Keratinocyte (primary cell): ENCODE measurements at regions not wholly inside any gene's neighbourhood (a gene's known extent, or its start where the extent isn't known, plus 50 kb on each side); places are given as distances from the start of the nearest gene placed in this dataset.

Source experiments
- DNase-seq: peaks from one replicate; pipeline ENCODE4 v3.0.0-alpha.2; 2011; ENCODE audit warnings: low read depth, missing footprints, low spot score
- FAIRE-seq: peaks from 2 replicates; lab custom pipeline; 2011; peaks lifted over from hg19 to GRCh38; lab: Jason Lieb, UNC
- H2AFZ ChIP-seq: 2 replicates; pipeline ENCODE4 v1.6.0; 2012; ENCODE audit warnings: low read length, control low read depth, inconsistent platforms; ENCODE audit not compliant: control insufficient read depth
- H3K27ac ChIP-seq: 2 replicates; pipeline ENCODE4 v1.5.1; 2011; ENCODE audit warnings: low read length; ENCODE audit not compliant: control insufficient read depth, insufficient read depth
- H3K27me3 ChIP-seq: 3 replicates; pipeline ENCODE4 v1.6.0; 2011; ENCODE audit warnings: low read length; ENCODE audit not compliant: control insufficient read depth, insufficient read depth; ENCODE audit errors: extremely low read depth
- H3K36me3 ChIP-seq, 2 experiments: 2 replicates in 1 of 2; 3 replicates in 1 of 2; pipeline ENCODE4 v1.5.1; 2011; ENCODE audit warnings: low read length in 2 of 2, mild to moderate bottlenecking in 1 of 2; ENCODE audit not compliant: control insufficient read depth in 2 of 2, insufficient read depth in 2 of 2; ENCODE audit errors: extremely low read depth in 1 of 2
- H3K4me1 ChIP-seq: 3 replicates; pipeline ENCODE4 v1.5.1; 2011; ENCODE audit warnings: low read length; ENCODE audit not compliant: control insufficient read depth, insufficient read depth; ENCODE audit errors: extremely low read depth
- H3K4me2 ChIP-seq: 3 replicates; pipeline ENCODE4 v1.6.0; 2011; ENCODE audit warnings: low read depth, low read length; ENCODE audit not compliant: control insufficient read depth, insufficient read depth; ENCODE audit errors: extremely low read depth
- H3K4me3 ChIP-seq, 3 experiments: fragments of 200-600 bp in 1 of 3; sonication (generic) in 1 of 3; 2 replicates in 2 of 3; 3 replicates in 1 of 3; pipeline ENCODE4 v1.5.1; 2011 to 2016; ENCODE audit warnings: low read length in 3 of 3, mild to moderate bottlenecking in 3 of 3, control low read depth in 2 of 3, inconsistent platforms in 1 of 3, low read depth in 1 of 3, mixed read lengths in 1 of 3, mixed run types in 1 of 3, moderate library complexity in 1 of 3; ENCODE audit not compliant: control insufficient read depth in 2 of 3, insufficient read depth in 2 of 3; ENCODE audit errors: extremely low read depth in 1 of 3
- H3K79me2 ChIP-seq: 2 replicates; pipeline ENCODE4 v1.6.0; 2012; ENCODE audit warnings: low read length; ENCODE audit not compliant: control insufficient read depth, insufficient read depth
- H3K9ac ChIP-seq: 3 replicates; pipeline ENCODE4 v1.6.0; 2011; ENCODE audit warnings: low read length; ENCODE audit not compliant: control insufficient read depth, insufficient read depth; ENCODE audit errors: extremely low read depth
- H3K9me1 ChIP-seq: 3 replicates; pipeline ENCODE4 v1.6.0; 2011; ENCODE audit warnings: low read length; ENCODE audit not compliant: control insufficient read depth, insufficient read depth; ENCODE audit errors: extremely low read depth
- H3K9me3 ChIP-seq: 2 replicates; pipeline ENCODE4 v1.5.1; 2012; ENCODE audit warnings: low read depth, low read length; ENCODE audit not compliant: control insufficient read depth
- H4K20me1 ChIP-seq: 3 replicates; pipeline ENCODE4 v1.6.0; 2011; ENCODE audit warnings: low read length; ENCODE audit not compliant: control insufficient read depth, insufficient read depth; ENCODE audit errors: extremely low read depth
- EZH2 ChIP-seq: IDR thresholded peaks from one replicate; pipeline ENCODE4 v1.6.1; 2012; ENCODE audit warnings: inconsistent platforms, mild to moderate bottlenecking, low read length, moderate library complexity
- dilution Hi-C: fragments of 300-500 bp; cut with MboI; formaldehyde crosslinking; loops from one replicate; pipeline ENCODE4 v1.7.0; 2020; ENCODE audit warnings: low sequenced_read_pairs; ENCODE audit not compliant: extremely low pct_ligation_motif_present
- TF ChIP-seq, protein P1 (sequence below), 3 experiments: IDR thresholded peaks in 1 of 3; conservative IDR thresholded peaks in 1 of 3; optimal IDR thresholded peaks in 1 of 3; 2 replicates in 2 of 3; 3 replicates in 1 of 3; pipeline versions ENCODE3 to v1.5.1; 2011; ENCODE audit warnings: low read length in 3 of 3, mild to moderate bottlenecking in 3 of 3, moderate library complexity in 2 of 3, control low read depth in 1 of 3, inconsistent platforms in 1 of 3; ENCODE audit not compliant: insufficient read depth in 2 of 3; ENCODE audit errors: extremely low read depth in 1 of 3

DNA sequence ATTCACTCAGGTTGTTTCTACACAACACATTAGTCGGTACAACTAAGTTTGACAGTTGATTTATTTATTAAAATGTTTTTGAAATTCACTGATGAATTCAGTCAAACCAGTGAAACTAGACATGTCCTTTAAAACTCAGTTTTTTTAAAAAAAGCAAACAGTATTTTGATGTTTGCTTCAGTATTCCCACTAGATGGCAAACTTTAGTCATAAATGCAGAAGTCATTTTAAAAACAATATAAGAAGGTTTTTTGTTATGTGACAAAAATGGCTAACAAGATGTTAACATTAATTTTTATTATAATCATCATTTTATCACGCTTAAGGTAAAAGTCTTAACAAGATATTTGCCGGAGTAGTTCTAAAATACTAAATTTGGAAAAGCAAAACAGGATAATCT, 1337.8 kb upstream of the DIAPH2 start:
- no peak overlapping the region for H3K9ac ChIP-seq
- no peak for TF ChIP-seq EZH2
- TF ChIP-seq, protein P1, sequence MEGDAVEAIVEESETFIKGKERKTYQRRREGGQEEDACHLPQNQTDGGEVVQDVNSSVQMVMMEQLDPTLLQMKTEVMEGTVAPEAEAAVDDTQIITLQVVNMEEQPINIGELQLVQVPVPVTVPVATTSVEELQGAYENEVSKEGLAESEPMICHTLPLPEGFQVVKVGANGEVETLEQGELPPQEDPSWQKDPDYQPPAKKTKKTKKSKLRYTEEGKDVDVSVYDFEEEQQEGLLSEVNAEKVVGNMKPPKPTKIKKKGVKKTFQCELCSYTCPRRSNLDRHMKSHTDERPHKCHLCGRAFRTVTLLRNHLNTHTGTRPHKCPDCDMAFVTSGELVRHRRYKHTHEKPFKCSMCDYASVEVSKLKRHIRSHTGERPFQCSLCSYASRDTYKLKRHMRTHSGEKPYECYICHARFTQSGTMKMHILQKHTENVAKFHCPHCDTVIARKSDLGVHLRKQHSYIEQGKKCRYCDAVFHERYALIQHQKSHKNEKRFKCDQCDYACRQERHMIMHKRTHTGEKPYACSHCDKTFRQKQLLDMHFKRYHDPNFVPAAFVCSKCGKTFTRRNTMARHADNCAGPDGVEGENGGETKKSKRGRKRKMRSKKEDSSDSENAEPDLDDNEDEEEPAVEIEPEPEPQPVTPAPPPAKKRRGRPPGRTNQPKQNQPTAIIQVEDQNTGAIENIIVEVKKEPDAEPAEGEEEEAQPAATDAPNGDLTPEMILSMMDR (optimal IDR thresholded peaks at IDR 0.05 in 1 of 3, IDR thresholded peaks at IDR 0.05 in 1 of 3, conservative IDR thresholded peaks at IDR 0.05 in 1 of 3; ENCODE audit: extremely low read depth in 1 of 3, insufficient read depth in 2 of 3, low read length in 3 of 3) = peak in 1 of 3 experiments; percentile 3
- DNase-seq = no peak
- H3K4me3 ChIP-seq = no peak overlapping the region
- FAIRE-seq = no peak
- H3K4me2 ChIP-seq = no peak overlapping the region
- H3K9me1 ChIP-seq = no peaks in the 10 kb centered on the region
- H3K27ac ChIP-seq = no peak overlapping the region
- no peaks in the 10 kb centered on the region for H4K20me1 ChIP-seq
- H3K79me2 ChIP-seq = no peaks in the 10 kb centered on the region
- H2AFZ ChIP-seq = no peak overlapping the region
- no peaks in the 10 kb centered on the region for H3K4me1 ChIP-seq
- no peaks in the 10 kb centered on the region for H3K9me3 ChIP-seq
- H3K36me3 ChIP-seq = no peaks in the 10 kb centered on the region
- H3K27me3 ChIP-seq = no peaks in the 10 kb centered on the region
- dilution Hi-C loops = no loop called here

DNA sequence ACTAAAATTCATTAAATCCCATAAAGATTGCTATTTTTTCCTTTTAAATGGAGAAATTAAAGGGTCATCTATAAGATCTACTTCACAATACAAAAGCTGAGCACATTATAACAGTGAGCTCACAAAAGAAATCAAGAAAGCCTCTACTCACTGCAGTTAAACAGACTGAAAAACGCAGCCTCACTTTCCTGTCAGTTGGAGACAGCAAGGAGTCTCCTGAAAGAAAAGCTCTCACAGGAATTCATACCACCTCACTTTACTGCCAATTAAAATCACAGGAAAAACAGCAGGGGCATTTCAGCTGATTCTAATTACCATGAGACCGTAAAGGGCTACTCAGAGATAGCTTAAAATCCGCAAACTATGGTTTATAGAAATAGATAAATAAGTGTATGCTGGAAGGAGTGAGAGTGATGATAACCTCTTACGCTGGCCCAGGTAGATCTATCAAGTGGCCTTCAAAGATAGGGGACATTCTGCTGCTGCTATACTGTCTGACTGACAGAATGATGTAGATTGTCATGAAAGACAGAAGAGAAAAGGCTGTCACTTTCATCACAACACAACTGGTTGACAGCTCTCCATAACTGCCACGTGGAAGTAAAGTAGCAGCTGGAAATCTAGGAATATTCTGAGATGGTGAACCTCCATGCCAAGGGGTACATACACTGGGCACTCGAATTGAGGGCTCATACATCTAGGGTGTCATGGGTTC, 1333.7 kb upstream of the DIAPH2 start:
- FAIRE-seq = no peak
- no peaks in the 10 kb centered on the region for H3K36me3 ChIP-seq
- no peaks in the 10 kb centered on the region for H4K20me1 ChIP-seq
- no peak overlapping the region for H3K4me3 ChIP-seq
- TF ChIP-seq, protein P1 (optimal IDR thresholded peaks at IDR 0.05 in 1 of 3, IDR thresholded peaks at IDR 0.05 in 1 of 3, conservative IDR thresholded peaks at IDR 0.05 in 1 of 3; ENCODE audit: extremely low read depth in 1 of 3, insufficient read depth in 2 of 3, low read length in 3 of 3) = no peak
- no peak for TF ChIP-seq EZH2
- H3K4me2 ChIP-seq = no peak overlapping the region
- H3K9ac ChIP-seq = no peak overlapping the region
- H3K4me1 ChIP-seq = no peaks in the 10 kb centered on the region
- H3K9me1 ChIP-seq = no peaks in the 10 kb centered on the region
- H3K79me2 ChIP-seq = no peaks in the 10 kb centered on the region
- dilution Hi-C loops = no loop called here
- H3K27me3 ChIP-seq = no peaks in the 10 kb centered on the region
- no peak overlapping the region for H2AFZ ChIP-seq
- DNase-seq = no peak
- H3K9me3 ChIP-seq = no peaks in the 10 kb centered on the region
- H3K27ac ChIP-seq = no peak overlapping the region
